ENCODE measurements at regions not wholly inside any gene's neighbourhood (a gene's known extent, or its start where the extent isn't known, plus 50 kb on each side); places are given as distances from the start of the nearest gene placed in this dataset.

DNA sequence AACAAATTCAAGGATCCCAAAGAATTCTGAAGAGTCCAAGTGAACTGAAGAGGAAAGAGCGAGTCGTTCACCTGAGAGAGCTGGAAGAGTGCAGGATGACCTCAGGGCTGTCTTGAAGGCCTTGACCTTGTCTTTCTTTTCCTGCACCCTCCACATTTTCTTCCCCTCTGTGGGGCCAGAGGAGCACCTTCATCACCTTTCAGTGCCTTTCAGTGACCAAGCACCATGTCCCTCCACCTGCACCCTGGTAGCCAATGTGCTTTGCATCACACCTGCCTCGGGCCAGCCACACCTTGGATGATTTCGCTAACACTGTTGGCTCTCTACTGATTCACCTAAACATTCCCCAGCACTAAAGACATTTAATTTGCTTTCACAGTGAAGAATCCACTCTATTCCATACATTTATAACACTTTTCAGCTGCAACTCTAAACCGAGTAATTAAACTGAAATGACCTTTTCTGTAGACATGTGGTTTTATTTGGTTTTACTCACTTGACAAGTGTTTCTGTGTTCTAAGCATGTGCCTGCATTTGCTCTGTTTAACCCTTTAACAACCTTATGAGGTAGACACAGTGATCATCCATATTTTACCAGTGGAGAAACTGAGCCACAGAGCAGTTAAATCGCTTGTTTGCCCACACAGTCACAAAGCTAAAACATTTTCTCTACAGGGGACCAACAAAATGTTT lies 121.3 kb upstream of the CST7 start:
- no peaks in the 10 kb centered on the region for H3K4me1 ChIP-seq (ENCODE audit: insufficient read depth, insufficient read length)
- TF ChIP-seq ZNF274 (IDR thresholded peaks at IDR 0.05; ENCODE audit: low read depth, low read length) (no peak), SUZ12 (IDR thresholded peaks at IDR 0.05; ENCODE audit: extremely low read depth, insufficient read depth, insufficient read length) (no peak), YY1 (IDR thresholded peaks at IDR 0.05; ENCODE audit: insufficient read depth, insufficient read length) (no peak)
- DNase-seq (ENCODE audit: low read depth, low spot score): no peak
- no peak overlapping the region for H3K4me3 ChIP-seq (ENCODE audit: insufficient read length, low read depth)
- no peaks in the 10 kb centered on the region for H3K36me3 ChIP-seq (ENCODE audit: insufficient read depth, insufficient read length, low read length)
- H3K9me3 ChIP-seq (ENCODE audit: insufficient read depth, low read length): no peaks in the 10 kb centered on the region
- no peaks in the 10 kb centered on the region for H3K27me3 ChIP-seq (ENCODE audit: insufficient read depth, insufficient read length)
- H3K9ac ChIP-seq (ENCODE audit: insufficient read length, low read depth): no peak overlapping the region

- H3K27me3 ChIP-seq (ENCODE audit: insufficient read depth, insufficient read length): no peaks in the 10 kb centered on the region
- TF ChIP-seq YY1 (IDR thresholded peaks at IDR 0.05; ENCODE audit: insufficient read depth, insufficient read length) (no peak), SUZ12 (IDR thresholded peaks at IDR 0.05; ENCODE audit: extremely low read depth, insufficient read depth, insufficient read length) (no peak), ZNF274 (IDR thresholded peaks at IDR 0.05; ENCODE audit: low read depth, low read length) (no peak)
These were observed 119.9 kb upstream of the CST7 start for GRCh38 chr20:24828992-24829648.

DNA sequence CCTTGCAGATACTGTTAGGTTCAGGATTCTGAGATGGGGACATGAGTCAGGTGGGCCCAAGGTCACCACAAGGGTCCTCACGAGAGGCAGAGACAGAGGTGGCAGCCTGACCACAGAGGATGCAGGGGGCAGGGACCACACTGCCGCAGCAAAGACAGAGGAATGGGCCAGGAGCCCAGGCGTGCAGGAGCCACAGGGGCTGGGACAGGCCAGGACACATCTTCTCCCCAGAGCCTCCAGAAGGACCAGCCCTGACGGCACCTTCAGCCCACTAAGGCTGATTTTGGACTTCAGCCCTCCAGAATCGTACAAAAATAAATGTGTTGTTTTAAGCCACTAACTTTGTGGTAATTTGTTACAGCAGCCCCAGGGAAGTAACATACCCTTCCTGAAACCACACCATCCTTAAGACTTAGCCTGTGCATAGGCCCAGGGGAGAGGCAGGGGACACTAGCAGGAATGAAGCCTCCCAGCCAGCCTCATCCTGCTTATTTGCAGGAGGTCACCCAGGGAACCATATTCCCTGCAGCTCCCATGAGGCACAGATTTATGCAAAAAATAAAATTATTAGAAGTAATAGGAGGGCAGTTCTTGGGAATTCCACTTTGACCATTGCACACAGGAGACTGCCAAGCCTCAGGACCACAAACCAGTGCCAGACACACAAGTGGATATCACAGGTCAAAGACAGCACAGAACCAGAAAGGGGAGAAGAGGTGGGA lies 119.3 kb upstream of the CST7 start:
- no peak for DNase-seq (ENCODE audit: low read depth, low spot score)
- TF ChIP-seq YY1 (IDR thresholded peaks at IDR 0.05; ENCODE audit: insufficient read depth, insufficient read length): no peak
- TF ChIP-seq SUZ12 (IDR thresholded peaks at IDR 0.05; ENCODE audit: extremely low read depth, insufficient read depth, insufficient read length): no peak
- no peak for TF ChIP-seq ZNF274 (IDR thresholded peaks at IDR 0.05; ENCODE audit: low read depth, low read length)
- Histone ChIP-seq H3K4me3 (ENCODE audit: insufficient read length, low read depth) (no peak overlapping the region), H3K27me3 (ENCODE audit: insufficient read depth, insufficient read length) (no peaks in the 10 kb centered on the region), H3K4me1 (ENCODE audit: insufficient read depth, insufficient read length) (no peaks in the 10 kb centered on the region), H3K9ac (ENCODE audit: insufficient read length, low read depth) (no peak overlapping the region), H3K36me3 (ENCODE audit: insufficient read depth, insufficient read length, low read length) (no peaks in the 10 kb centered on the region), H3K9me3 (ENCODE audit: insufficient read depth, low read length) (no peaks in the 10 kb centered on the region)

More at GRCh38 chr20:24828992-24829648, 119.9 kb upstream of the CST7 start:
- Histone ChIP-seq H3K9ac (ENCODE audit: insufficient read length, low read depth) (no peak overlapping the region), H3K4me1 (ENCODE audit: insufficient read depth, insufficient read length) (no peaks in the 10 kb centered on the region), H3K36me3 (ENCODE audit: insufficient read depth, insufficient read length, low read length) (no peaks in the 10 kb centered on the region), H3K9me3 (ENCODE audit: insufficient read depth, low read length) (no peaks in the 10 kb centered on the region), H3K4me3 (ENCODE audit: insufficient read length, low read depth) (no peak overlapping the region)
- DNase-seq (ENCODE audit: low read depth, low spot score): no peak

GRCh38 chr20:24830649-24831048 lies 118.4 kb upstream of the CST7 start:
- no peak for TF ChIP-seq YY1 (IDR thresholded peaks at IDR 0.05; ENCODE audit: insufficient read depth, insufficient read length)
- TF ChIP-seq SUZ12 (IDR thresholded peaks at IDR 0.05; ENCODE audit: extremely low read depth, insufficient read depth, insufficient read length): no peak
- no peak for TF ChIP-seq ZNF274 (IDR thresholded peaks at IDR 0.05; ENCODE audit: low read depth, low read length)
- Histone ChIP-seq H3K27me3 (ENCODE audit: insufficient read depth, insufficient read length) (no peaks in the 10 kb centered on the region), H3K4me3 (ENCODE audit: insufficient read length, low read depth) (no peak overlapping the region), H3K36me3 (ENCODE audit: insufficient read depth, insufficient read length, low read length) (no peaks in the 10 kb centered on the region), H3K9ac (ENCODE audit: insufficient read length, low read depth) (no peak overlapping the region), H3K9me3 (ENCODE audit: insufficient read depth, low read length) (no peaks in the 10 kb centered on the region), H3K4me1 (ENCODE audit: insufficient read depth, insufficient read length) (no peaks in the 10 kb centered on the region)
- DNase-seq (ENCODE audit: low read depth, low spot score): no peak

DNA sequence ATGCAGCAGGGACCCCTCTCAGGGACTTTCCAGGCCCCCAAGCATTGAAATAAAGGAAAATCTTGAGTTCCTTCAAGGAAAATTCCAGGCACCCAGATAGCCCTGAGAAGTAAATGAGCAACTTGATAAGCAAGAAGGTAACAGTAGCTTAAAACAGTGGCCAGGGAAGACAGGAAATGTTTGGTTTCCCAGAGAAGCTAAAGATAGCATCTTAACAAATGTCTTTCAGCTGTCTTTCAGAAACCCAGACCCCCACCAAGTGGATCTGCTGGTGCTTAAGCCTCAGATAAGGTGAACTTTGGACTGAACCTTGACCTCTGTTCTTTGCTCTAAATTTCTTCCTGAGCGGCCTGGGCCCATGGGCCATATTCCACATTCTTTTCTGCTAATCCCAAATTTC lies 117.8 kb upstream of the CST7 start:
- no peak for DNase-seq (ENCODE audit: low read depth, low spot score)
- H3K36me3 ChIP-seq (ENCODE audit: insufficient read depth, insufficient read length, low read length): no peaks in the 10 kb centered on the region
- no peak for TF ChIP-seq YY1 (IDR thresholded peaks at IDR 0.05; ENCODE audit: insufficient read depth, insufficient read length)
- TF ChIP-seq ZNF274 (IDR thresholded peaks at IDR 0.05; ENCODE audit: low read depth, low read length): no peak
- TF ChIP-seq SUZ12 (IDR thresholded peaks at IDR 0.05; ENCODE audit: extremely low read depth, insufficient read depth, insufficient read length): no peak

DNA sequence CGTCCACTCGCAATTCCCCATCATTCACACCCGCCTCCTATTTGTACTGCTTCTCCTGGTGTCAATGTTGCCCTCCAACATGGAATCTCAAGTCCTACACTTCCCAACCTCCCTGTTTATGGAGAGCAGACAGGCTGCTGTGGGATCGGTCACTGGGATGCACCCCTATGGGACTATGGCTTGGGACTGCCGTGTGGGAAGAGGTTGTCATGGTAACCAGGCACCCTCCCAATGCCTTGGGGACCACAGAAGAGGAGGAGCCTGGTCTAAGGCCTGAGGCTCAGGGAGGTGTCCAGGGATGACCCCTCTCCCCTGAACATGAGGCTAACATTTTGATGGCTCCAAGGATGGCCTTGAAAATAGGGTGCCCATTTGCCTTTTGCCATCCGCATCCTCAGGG lies 116.6 kb upstream of the CST7 start:
- TF ChIP-seq YY1 (IDR thresholded peaks at IDR 0.05; ENCODE audit: insufficient read depth, insufficient read length) (no peak), ZNF274 (IDR thresholded peaks at IDR 0.05; ENCODE audit: low read depth, low read length) (no peak), SUZ12 (IDR thresholded peaks at IDR 0.05; ENCODE audit: extremely low read depth, insufficient read depth, insufficient read length) (no peak)
- H3K4me3 ChIP-seq (ENCODE audit: insufficient read length, low read depth): no peak overlapping the region
- H3K9me3 ChIP-seq (ENCODE audit: insufficient read depth, low read length): no peaks in the 10 kb centered on the region
- no peaks in the 10 kb centered on the region for H3K4me1 ChIP-seq (ENCODE audit: insufficient read depth, insufficient read length)
- H3K9ac ChIP-seq (ENCODE audit: insufficient read length, low read depth): no peak overlapping the region
- no peak for DNase-seq (ENCODE audit: low read depth, low spot score)
- H3K36me3 ChIP-seq (ENCODE audit: insufficient read depth, insufficient read length, low read length): no peaks in the 10 kb centered on the region
- no peaks in the 10 kb centered on the region for H3K27me3 ChIP-seq (ENCODE audit: insufficient read depth, insufficient read length)

More for the DNA sequence above, 117.8 kb upstream of the CST7 start:
- no peak overlapping the region for H3K9ac ChIP-seq (ENCODE audit: insufficient read length, low read depth)
- no peak overlapping the region for H3K4me3 ChIP-seq (ENCODE audit: insufficient read length, low read depth)
- H3K9me3 ChIP-seq (ENCODE audit: insufficient read depth, low read length): no peaks in the 10 kb centered on the region
- no peaks in the 10 kb centered on the region for H3K27me3 ChIP-seq (ENCODE audit: insufficient read depth, insufficient read length)
- no peaks in the 10 kb centered on the region for H3K4me1 ChIP-seq (ENCODE audit: insufficient read depth, insufficient read length)

DNA sequence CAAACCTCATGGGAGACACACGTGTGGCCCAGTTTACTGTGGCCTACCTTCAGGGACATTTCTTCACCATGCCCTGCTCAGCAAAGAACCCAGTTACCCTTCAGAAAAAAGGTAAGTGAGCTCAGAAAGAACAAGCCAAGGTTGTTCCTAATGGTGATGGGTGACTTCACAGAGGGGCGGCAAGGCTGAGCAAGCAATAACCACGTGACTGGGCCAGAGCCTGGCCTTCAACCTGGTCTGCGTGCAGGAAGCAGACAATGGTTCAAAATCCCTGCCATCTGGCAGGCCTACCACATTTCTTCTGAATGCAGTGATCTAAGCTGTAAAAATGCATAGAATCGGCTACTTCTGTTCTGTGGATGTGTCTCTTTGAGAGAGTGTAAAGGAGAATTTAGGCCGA lies 115.5 kb upstream of the CST7 start:
- no peak for DNase-seq (ENCODE audit: low read depth, low spot score)
- Histone ChIP-seq H3K9ac (ENCODE audit: insufficient read length, low read depth) (no peak overlapping the region), H3K4me1 (ENCODE audit: insufficient read depth, insufficient read length) (no peaks in the 10 kb centered on the region), H3K27me3 (ENCODE audit: insufficient read depth, insufficient read length) (no peaks in the 10 kb centered on the region), H3K9me3 (ENCODE audit: insufficient read depth, low read length) (no peaks in the 10 kb centered on the region), H3K36me3 (ENCODE audit: insufficient read depth, insufficient read length, low read length) (no peaks in the 10 kb centered on the region), H3K4me3 (ENCODE audit: insufficient read length, low read depth) (no peak overlapping the region)
- TF ChIP-seq SUZ12 (IDR thresholded peaks at IDR 0.05; ENCODE audit: extremely low read depth, insufficient read depth, insufficient read length) (no peak), ZNF274 (IDR thresholded peaks at IDR 0.05; ENCODE audit: low read depth, low read length) (no peak)

Measured in NT2/D1 (cell line).